Lower leg skin (tissue), 3 donors: ENCODE measurements at regions not wholly inside any gene's neighbourhood (a gene's known extent, or its start where the extent isn't known, plus 50 kb on each side); places are given as distances from the start of the nearest gene placed in this dataset.

Source experiments
- POLR2A ChIP-seq, 2 donors: fragments of 450-650 bp; IDR thresholded peaks; one replicate each; pipeline ENCODE4 v1.6.1; 2016 to 2017; ENCODE audit warnings: antibody characterized with exemption in 2 of 2, mild to moderate bottlenecking in 1 of 2, moderate library complexity in 1 of 2
- TF ChIP-seq, protein P1 (sequence below), 3 donors: fragments of 450-650 bp; IDR thresholded peaks; one replicate each; pipeline ENCODE4 v1.5.1; 2016; ENCODE audit warnings: antibody characterized with exemption in 3 of 3, mild to moderate bottlenecking in 3 of 3, moderate library complexity in 2 of 3

DNA sequence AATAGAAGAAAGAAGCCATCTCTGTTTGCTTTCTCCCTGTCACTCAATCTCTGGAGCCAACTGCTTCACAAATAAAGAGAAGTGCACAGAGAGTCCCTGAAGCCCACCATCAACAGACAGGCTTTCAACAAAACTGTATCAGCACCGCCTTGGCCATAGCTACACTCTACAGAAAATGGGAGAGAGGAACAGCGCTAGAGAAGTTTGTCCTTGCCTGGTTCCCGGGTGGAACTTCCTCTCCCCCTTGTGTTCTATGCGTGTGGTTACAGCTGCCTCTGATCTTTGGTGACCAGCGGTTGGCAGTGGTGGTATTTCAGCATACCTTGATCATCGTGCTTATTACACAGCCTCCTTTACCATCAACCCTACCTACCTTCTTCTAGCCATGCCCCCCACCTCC is 91.4 kb upstream of the CCL2 start:
- no peak for TF ChIP-seq POLR2A (IDR thresholded peaks at IDR 0.05)
- TF ChIP-seq, protein P1, sequence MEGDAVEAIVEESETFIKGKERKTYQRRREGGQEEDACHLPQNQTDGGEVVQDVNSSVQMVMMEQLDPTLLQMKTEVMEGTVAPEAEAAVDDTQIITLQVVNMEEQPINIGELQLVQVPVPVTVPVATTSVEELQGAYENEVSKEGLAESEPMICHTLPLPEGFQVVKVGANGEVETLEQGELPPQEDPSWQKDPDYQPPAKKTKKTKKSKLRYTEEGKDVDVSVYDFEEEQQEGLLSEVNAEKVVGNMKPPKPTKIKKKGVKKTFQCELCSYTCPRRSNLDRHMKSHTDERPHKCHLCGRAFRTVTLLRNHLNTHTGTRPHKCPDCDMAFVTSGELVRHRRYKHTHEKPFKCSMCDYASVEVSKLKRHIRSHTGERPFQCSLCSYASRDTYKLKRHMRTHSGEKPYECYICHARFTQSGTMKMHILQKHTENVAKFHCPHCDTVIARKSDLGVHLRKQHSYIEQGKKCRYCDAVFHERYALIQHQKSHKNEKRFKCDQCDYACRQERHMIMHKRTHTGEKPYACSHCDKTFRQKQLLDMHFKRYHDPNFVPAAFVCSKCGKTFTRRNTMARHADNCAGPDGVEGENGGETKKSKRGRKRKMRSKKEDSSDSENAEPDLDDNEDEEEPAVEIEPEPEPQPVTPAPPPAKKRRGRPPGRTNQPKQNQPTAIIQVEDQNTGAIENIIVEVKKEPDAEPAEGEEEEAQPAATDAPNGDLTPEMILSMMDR (IDR thresholded peaks at IDR 0.05) = no peak
